NB4 (cell line): ENCODE measurements at regions not wholly inside any gene's neighbourhood (a gene's known extent, or its start where the extent isn't known, plus 50 kb on each side); places are given as distances from the start of the nearest gene placed in this dataset.

Experiments
- POLR2A ChIP-seq: IDR thresholded peaks from 2 replicates; pipeline ENCODE4 v1.6.1; 2011; ENCODE audit warnings: mild to moderate bottlenecking; ENCODE audit not compliant: insufficient read length; ENCODE audit errors: extremely low read depth
- TF ChIP-seq, protein P1 (sequence below): IDR thresholded peaks from one replicate; pipeline ENCODE4 v1.5.1; 2012; ENCODE audit warnings: low read depth, low read length

DNA sequence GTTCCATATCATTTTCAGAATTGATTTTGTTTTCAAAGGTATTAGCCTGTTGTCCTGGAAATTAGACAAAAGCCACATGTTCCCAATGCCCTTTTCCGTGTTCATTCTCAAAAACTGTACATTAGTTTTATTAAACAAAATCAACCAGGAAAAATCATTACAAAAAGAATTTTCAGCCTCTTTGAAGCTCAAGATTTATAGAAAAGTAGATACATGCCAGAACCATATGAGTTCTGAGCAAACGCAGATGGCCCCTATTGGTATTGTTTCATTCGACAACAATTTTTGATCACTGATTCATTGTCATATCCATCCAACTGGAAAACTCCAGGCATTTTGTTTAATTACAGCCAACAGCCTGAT is 148.5 kb upstream of the GRAMD2B start:
- TF ChIP-seq POLR2A, result no peak
- TF ChIP-seq, protein P1, sequence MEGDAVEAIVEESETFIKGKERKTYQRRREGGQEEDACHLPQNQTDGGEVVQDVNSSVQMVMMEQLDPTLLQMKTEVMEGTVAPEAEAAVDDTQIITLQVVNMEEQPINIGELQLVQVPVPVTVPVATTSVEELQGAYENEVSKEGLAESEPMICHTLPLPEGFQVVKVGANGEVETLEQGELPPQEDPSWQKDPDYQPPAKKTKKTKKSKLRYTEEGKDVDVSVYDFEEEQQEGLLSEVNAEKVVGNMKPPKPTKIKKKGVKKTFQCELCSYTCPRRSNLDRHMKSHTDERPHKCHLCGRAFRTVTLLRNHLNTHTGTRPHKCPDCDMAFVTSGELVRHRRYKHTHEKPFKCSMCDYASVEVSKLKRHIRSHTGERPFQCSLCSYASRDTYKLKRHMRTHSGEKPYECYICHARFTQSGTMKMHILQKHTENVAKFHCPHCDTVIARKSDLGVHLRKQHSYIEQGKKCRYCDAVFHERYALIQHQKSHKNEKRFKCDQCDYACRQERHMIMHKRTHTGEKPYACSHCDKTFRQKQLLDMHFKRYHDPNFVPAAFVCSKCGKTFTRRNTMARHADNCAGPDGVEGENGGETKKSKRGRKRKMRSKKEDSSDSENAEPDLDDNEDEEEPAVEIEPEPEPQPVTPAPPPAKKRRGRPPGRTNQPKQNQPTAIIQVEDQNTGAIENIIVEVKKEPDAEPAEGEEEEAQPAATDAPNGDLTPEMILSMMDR, result no peak
